ENCODE measurements at regions not wholly inside any gene's neighbourhood (a gene's known extent, or its start where the extent isn't known, plus 50 kb on each side); places are given as distances from the start of the nearest gene placed in this dataset.

DNA sequence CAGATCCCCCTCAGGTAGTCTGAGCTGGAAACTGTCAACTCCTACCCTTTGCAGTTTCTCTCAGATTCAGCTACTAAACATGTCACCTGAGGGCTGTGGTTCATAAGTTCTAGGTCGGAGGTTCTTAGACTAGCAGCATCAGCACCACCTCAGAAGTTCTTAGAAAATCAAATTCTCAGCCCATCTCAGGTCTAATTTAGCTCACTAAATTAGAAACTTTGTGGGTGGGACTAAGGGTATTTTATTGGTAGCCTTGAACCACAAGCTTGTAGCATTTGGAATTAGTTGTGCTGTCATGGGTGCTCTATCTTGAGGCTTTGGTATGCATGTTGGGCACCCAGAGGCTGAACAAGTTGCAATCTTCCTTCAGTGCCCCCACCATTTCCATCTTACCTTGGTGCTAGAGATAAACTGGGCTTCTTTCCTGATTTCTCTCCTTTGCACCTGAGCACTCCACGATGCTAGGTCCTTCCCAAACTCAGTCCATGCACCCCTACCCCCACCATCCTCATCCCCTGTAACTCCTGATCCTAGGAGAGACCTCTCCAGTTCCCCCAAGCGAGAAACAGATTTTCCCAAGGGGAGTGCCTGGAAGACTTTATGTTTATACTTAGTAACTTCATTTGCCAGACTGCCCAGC, 54.2 kb downstream of the S1PR1 start:
- no peak for DNase-seq (ENCODE audit: low spot score)

DNA sequence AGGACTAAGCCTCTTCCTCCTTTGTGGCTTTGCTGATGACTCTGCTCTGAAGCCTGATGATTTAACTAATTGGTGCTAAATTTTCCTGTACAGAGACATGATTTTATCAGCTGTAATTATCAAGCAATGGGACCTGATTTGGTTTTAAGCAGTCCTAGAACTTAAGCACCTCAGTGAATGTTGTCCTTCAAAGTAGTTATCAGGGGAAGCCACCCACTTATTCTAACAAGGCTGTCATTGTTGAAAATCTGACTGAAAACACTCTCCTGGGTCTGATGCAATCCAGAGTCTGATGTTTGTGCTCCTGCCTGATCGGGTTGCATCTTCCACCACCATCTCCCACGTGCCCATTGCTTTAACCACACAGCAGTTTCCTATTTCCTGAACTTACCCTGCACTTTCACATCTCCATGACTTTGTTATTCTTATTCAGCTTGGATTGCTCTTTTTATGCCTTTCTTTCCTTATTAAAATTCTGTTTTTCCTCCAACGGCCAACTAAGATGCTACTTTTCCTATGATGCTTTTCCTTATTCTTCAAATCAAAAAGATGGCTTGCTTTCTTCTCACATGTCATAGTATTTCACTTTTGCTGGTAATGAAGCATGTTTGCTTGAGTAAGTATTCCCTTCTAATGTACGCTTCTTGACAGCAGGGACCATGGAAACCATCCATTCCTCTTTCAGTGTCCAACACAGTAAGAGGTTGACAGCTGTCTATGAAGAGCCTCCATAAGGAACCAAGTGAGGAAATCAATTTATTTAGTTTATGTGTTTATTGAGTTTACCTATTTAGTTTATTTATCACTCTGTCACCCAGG, 55.0 kb downstream of the S1PR1 start:
- DNase-seq (ENCODE audit: low spot score): no peak

DNA sequence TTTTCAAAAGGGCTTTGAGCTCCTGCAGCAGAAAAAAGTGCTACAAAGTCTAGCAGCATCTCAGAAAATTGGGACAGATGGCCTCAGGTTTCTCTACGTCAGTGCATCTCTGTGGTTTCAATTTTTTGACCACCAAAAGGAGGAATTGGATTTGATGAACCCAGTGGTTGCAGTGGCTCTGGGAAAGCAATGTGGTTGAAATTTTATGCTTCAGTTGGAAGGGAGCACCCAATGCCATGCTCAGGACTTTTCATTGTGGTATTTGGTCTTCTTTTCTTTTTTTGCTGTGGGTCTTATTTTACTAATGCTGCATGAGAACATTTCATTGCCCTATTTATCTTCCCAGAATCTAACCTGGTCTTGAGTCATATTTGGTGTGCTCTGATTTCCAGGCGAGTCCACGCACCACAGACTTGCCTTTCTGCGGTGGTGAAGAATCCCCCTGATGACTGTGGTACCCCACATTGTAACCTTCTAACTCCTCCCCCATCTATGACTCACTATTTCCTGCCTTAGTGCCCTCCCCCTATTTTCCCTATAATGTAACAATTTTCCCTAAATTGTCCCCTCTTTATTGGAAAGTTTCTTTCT, 56.7 kb downstream of the S1PR1 start:
- no peak for DNase-seq (ENCODE audit: low spot score)

DNA sequence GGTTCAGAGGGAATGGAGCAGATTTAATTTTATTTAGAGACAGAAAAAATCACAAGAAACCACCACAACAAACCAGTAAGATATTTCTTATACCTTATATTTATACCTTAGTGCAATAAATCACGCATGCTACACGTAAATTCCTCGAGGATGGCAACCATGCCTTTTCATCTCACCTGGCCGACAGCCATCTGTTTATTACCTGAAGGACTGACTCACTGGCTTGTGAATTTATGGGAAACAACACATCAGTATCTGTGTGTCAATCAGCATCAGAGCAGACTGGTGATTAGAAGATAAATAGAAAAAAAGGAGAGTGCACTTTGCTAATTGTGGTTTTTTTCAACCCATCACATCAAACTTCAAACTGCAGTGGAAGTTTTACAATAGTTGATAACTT, 58.4 kb downstream of the S1PR1 start:
- no peak for DNase-seq (ENCODE audit: low spot score)

DNA sequence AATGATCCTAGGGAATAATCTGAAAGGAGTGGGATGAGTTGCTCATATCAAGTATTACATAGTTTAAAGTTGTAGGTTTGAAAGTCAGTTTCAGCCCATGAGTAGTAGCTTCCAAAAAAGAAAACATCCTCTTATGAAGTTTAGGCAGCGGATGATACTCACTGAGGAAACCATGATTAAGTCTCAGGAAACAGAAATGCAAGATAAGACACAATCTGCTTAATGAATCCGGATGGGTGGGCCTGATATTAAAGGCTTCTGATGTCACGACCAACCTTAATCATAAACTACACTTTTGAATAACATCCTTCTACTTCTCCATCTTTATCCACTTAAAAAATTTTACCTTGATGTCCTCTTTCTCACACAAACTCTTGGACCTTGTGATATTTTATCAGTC, 61.8 kb downstream of the S1PR1 start:
- no peak for DNase-seq (ENCODE audit: low spot score)

DNA sequence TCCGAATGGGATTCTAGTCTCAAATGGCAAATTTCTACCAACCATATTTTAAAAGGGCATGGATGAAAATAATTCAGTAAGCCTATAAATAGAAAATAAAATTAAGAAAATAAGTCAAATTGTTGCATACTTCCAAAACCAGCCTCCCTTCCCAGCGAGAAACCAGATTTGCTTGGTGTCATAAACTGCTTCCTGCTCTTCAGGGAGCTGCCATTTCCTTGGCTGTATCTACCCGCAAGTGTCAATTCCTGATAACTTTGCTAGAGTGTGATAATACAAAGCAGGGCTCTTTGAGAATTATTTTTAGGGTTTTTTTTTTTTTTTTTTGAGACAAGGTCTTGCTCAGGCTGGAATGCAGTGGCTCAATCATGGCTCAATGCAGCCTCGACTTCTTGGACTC, 62.3 kb downstream of the S1PR1 start:
- DNase-seq (ENCODE audit: low spot score): no peak

DNA sequence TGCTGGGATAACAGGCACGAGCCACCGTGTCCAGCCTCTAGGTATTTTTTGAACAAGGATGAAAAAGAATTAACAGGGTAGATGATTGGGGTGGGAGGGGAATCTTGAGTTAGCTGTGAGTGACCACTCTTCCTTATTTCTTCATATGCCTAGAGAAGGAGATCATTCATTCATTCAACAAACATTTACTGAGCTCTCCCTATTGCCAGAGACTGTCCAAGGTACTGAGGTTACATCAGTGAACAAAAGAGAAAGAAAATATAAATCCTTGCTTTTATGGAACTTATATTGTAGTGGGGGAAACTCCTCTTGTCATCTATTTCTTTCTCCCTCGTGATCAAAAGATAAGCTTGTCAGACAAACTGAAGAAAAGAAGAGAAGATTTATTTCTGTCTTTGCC, 62.9 kb downstream of the S1PR1 start:
- no peak for DNase-seq (ENCODE audit: low spot score)

DNA sequence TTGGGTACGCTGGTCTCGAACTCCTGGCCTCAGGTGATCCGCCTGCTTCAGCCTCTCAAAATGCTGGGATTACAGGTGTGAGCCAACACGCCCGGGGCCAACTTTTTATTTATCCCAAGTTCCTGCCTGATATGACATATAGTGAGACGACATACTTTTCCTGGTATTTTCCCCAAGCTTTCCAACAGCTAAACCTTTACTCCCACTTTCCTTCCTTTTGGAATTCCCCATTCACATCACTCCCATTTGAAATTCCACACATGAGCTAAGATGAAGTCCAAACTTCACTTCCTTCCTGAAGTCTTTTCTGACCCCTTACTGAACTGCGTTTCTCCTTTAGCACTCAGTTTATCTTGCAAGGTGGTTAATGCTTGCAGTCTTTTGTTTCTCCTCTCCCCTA, 64.1 kb downstream of the S1PR1 start:
- DNase-seq (ENCODE audit: low spot score): no peak

DNA sequence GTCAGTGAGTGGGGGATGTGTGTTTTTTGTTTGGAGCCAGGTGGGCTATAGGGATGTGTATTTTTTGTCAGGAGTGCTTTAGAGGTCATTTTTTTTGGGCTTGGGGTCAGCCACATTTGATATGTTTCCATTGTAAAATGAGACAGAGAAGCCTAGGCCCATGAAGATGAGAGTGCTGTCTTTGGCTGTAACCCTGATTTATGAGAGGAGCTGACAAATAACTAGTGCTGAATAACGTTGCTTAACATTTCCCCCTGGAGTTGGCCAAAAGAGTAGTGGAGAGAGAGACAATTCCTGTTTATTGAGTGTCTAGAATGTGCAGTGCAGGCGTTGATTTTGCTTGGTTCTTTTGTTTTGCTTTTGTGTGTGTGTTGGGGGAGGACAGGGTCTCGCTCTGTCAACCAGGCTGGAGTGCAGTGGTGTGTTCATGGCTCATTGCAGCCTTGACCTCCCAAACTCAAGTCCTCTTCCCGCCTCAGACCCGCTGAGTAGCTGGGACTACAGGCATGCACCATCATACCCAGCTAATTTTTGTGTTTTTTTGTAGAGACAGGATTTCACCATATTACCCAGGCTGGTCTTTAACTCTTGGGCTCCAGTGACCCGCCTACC, 64.7 kb downstream of the S1PR1 start:
- DNase-seq (ENCODE audit: low spot score): no peak

DNA sequence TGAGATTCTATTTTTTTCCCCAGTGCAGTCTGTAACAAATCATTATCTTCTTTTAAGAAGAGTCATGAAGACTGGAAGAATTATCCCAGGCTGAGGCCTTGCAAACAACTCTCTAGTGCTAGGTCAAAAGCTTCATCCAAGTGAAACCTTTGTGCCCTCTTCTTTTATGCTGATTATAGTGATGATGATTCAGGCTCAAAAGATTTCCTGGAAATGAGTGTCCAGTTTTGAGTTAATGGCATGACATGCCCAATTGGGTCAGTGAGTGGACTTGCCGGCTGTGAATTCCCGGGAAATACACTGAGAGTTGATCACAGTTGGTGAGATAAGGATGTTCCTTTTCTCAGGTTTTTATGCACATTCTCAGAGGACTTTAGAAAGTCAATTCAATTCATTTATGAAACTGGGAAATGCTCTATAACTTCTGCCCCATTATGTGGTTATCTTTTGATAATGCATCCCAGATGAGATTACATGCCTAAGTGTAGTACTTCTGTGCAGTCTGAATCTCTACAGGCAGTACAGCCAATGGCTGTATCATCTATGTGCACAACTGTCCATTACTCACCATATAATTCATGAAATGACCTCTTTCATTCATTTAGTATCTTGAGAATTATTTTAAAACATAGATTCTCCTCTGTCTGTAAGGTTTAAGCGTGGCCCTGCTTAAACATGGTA, 66.2 kb downstream of the S1PR1 start:
- DNase-seq (ENCODE audit: low spot score): no peak

DNA sequence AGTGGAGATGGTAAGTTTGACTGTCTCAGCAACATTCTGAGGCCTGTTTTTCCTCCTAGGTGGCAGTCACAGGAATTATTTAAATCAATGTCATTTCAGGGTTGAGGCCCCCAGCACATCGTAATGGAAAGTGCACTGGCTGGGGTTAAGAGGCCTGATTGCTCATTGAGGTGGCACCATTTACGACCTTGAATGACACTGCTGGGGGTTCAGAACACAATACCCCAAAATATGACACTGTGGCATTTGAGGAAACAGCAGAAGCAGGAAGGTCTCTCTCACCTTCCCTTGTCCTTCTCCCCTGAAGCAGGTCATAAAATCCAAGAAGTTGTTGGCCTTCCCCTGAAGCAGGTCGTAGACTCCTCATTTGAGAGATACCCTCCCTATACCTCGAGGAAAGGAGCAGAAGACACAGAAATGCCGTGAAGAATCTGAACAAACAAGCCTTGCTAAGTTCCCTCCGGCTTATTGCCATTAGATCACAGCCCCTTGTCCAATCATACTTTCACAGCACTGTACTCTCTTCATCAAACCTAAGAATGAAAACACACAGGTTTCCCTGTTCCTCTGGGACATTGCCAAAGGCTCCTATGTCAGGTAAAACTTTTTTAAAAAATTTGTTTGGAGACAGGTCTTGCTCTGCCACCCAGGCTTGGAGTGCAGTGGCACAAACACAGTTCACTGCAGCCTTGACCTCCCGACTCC, 71.3 kb downstream of the S1PR1 start:
- no peak for DNase-seq (ENCODE audit: low spot score)

DNA sequence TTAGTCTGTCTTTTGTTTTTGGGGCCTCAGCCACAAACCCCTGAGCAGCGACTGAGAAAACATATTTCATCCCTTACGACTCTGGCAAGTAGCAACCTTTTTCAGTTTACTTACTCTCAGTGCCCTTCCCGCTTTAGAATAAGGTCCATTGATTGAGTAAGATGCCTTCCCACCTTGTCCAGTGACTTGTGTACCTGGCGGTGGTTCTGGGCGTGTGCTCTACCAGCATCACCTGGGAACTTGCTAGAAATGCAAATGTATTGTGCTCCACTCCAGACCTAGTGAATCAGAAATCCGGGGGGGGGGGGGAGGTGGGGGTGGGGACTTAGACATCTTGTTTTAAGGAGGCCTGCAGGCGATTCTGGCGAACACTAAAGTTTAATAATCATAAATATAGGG, 72.1 kb downstream of the S1PR1 start:
- no peak for DNase-seq (ENCODE audit: low spot score)

DNA sequence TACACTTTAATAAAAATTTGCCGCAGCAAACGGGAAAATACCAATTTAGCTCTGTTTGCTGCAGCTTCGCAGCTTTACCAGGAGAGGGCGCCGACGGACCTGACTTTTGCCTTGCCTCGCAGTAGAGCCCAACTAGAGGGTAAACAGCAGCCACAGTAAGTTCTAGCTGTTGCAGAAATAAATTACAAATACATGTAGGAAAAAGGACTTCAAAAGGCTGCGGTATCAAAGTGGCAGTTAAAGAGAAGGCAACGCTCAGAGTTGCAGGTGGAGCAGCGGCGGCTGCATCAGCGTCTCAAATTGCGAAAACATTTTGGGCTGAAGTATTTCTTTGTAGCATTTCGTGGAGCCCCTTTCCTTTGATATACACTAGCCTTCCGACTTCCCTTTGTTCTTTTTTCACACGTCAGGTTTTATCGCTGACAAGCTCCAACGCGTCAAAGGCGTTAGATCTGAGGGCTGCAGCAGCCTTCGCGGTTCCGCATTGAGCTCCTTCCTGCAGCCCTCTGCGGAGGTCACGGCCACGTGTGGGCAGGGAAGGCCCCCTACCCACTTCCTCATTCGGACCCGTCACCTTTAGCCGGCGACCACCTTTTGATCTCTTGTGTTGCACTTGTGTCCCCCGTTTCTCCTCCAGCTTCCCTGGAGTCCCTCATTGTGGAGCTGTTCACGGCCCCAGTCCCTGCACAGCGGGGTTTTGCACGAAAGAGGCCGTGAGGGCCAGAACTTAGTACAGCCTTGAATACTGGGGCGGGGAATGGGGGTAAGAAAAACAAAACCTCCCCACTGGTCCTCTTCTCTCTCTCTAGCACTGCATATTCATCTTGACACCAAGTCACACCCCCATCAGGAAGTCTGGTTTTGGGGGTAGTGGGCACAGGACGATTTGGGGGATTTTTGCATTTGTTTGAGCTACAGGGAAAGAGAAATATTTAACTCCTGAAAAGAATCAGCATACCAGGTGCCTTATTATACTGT, 72.8 kb downstream of the S1PR1 start:
- peak; percentile 63 for DNase-seq (ENCODE audit: low spot score)

DNA sequence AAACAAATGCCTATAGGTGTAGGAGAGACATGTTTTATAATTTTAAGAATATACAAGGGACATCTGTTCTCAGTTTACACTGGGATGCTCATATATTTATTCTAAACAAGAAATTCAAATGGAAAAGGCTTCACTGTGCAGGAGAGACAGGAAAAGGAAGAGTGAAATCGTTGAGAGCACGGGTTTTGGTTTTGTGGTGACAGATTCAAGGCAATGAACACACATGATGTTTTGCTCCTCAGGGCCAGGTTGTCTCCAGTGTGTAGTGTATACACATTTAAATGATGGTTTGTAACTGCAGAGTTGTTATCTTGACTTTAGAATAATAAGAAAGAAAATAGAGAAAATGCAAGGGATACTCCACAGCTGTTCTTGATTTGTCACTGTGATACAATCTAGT, 73.7 kb downstream of the S1PR1 start:
- no peak for DNase-seq (ENCODE audit: low spot score)

DNA sequence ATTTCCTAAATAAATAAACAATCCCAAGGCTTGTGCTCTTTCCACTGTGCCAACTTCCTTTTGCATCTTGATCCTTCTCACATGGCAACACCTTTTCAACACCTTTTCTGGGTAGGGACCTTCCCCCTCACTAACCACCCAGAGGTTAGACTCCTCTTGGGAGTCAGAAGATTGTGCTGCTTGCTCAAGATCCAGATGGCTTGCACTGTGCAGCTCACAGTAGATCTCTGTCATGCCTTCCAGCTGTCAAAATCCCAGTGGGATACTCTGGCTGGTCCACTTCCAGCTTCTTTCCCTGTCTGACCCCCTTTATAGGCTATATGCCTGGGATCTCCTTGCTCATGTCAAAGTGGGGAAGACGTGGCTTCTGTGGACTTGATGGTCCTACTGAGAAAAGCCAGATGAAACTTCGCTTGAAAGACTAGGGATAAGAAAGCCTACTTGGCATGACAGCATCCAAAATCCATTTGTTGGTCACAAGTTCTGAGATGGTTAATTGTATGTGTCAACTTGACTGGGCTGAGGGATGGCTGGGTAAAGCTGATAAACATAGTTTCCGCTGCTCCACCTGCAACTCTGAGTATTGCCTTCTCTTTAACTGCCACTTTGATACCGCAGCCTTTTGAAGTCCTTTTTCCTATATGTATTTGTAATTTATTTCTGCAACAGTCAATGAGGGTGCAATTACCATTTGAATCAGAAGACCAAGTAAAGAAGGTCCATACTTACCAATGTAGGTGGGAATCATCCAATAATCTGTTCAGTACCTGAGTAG, 74.5 kb downstream of the S1PR1 start:
- DNase-seq (ENCODE audit: low spot score): no peak

DNA sequence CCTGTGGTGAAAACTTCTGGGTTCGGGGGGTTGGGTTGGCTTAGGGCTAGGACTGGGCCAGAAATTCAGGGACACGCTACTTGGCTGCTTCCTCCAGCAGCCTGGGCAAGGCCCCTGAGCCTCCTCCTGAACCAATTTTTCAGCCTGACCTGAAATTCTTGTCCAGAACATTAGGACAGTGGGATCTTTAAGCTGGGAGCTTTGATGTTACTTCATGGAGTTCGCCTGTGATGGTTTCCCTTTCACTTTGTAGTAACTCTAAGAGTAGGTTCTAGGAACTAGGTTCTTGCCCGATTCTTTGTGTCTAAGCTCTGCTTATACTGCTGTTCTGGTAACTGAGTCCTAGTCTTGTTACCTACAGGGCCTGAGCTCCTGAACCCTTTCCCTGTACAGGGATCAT, 75.3 kb downstream of the S1PR1 start:
- no peak for DNase-seq (ENCODE audit: low spot score)

DNA sequence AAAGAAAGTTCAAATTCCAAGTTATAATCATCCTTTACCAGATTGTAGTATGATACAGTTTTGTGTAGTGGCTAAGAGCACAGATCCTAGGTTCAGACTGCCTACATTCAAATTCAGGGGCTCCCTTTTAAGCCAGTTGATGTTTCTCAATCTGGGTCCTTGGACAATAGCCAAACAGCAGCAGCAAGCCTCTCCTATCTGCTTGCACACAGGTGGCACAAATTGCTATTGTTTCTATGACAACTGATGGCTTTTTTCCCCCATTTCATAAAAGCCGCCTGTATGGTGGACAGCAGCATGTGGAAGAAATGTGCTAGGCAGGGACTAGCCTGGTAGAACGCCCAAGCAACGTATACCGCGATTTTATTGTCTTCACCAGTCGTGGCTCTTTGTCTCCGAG, 76.5 kb downstream of the S1PR1 start:
- DNase-seq (ENCODE audit: low spot score): no peak

DNA sequence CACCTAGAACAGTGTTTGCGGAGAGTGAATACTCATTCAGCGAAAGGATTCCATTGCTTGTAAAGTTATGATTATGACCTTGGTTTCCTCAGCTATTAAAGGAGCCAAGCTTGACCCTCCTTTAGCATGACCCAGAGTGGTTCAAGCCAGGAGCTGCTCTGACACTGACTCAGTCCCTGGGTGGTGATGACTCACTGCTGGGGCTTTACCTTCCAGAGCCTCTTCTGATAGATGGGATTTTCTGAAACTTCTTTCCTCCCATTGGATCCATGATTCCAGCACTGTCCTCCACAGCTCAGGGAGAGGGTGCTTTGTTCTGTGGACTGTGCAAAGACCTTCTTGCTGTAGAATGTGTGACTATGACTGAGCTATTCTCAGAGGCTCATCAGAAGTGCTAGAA, 77.4 kb downstream of the S1PR1 start:
- no peak for DNase-seq (ENCODE audit: low spot score)

DNA sequence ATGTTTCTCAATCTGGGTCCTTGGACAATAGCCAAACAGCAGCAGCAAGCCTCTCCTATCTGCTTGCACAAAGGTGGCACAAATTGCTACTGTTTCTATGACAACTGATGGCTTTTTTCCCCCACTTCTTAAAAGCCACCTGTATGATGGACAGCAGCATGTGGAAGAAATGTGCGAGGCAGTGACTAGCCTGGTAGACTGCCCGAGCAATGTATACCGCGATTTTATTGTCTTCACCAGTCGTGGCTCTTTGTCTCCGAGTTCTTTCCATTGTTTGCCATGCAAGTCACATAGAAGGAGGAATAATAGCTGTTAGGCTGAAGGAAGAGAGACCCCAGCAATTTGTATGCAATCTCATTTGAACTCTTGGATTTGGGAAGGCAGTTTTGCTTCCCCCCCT, 79.4 kb downstream of the S1PR1 start:
- DNase-seq (ENCODE audit: low spot score): no peak

DNA sequence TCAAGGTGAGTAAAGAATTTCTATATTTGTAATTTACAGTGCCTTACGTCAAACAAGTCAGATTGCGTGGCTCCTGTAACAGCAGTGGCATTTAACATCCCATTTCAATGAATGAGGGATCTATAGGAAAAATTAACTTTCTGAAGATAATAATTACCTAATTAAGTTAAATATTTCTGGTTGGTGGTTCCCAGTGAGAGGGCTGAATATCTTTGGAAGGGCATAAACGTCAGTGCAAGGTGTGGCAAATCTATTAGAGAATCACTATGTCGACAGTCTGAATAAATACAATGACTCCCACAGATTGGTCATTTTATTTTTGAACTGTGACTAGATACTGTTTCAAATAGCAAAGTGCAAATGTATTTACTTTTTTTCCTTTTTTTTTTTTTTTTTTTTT, 80.0 kb downstream of the S1PR1 start:
- no peak for DNase-seq (ENCODE audit: low spot score)

All from ureter (tissue), 1 donor.